ENCODE measurements at regions not wholly inside any gene's neighbourhood (a gene's known extent, or its start where the extent isn't known, plus 50 kb on each side); places are given as distances from the start of the nearest gene placed in this dataset.

DNA sequence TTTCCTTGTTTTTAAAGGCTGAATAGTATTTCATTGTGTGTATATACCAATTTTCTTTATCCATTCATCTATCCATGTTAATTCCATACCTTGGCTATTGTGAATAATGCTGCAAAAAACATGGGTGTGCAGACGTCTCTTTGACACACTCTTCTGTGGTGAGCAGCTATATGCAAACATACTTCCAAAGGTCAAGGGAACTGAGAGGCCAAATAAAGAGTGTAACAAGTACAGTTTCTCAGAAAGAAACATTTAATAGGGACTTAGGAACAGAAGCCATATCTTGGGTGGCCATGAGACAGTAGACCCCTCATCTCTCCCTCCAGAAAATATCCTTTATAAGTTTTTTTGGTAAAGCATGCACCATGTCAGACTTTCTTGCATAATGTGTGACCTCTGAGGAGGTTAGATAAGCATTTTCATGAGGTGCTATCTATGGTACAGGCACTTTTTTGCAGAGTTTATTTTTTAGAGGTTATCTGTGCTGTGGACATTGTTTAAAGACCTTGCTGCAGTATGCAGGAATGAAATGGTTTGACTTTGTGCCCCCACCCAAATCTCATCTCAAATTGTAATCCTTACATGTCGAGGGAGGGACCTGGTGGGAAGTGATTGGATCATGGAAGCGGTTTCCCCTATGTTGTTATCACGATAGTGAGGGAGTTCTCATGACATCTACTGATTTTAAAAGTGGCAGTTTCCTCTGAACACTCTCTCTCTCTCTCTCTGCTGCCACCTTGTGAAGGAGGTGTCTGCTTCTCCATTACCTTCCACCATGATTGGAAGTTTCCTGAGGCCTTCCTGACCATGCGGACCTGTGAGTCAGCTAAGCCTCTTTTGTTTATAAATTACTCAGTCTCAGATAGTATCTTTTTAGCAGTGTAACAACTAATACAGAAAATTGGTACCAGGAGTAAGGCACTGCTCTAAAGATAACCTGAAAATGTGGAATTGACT lies 1202.3 kb downstream of the GALC start:
- no peak for TF ChIP-seq POLR2A (IDR thresholded peaks at IDR 0.05)
- TF ChIP-seq, protein P1, sequence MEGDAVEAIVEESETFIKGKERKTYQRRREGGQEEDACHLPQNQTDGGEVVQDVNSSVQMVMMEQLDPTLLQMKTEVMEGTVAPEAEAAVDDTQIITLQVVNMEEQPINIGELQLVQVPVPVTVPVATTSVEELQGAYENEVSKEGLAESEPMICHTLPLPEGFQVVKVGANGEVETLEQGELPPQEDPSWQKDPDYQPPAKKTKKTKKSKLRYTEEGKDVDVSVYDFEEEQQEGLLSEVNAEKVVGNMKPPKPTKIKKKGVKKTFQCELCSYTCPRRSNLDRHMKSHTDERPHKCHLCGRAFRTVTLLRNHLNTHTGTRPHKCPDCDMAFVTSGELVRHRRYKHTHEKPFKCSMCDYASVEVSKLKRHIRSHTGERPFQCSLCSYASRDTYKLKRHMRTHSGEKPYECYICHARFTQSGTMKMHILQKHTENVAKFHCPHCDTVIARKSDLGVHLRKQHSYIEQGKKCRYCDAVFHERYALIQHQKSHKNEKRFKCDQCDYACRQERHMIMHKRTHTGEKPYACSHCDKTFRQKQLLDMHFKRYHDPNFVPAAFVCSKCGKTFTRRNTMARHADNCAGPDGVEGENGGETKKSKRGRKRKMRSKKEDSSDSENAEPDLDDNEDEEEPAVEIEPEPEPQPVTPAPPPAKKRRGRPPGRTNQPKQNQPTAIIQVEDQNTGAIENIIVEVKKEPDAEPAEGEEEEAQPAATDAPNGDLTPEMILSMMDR (IDR thresholded peaks at IDR 0.05), result peak in 1 of 7 experiments; percentile 21
- H3K36me3 ChIP-seq (replicated peaks in 1 of 2; ENCODE audit: insufficient read depth in 1 of 2, low read depth in 2 of 2), result no peaks in the 10 kb centered on the region
- WGBS, 2 donors, result 69 to 82% methylated on average over 5 of the region's 5 CpGs

DNA sequence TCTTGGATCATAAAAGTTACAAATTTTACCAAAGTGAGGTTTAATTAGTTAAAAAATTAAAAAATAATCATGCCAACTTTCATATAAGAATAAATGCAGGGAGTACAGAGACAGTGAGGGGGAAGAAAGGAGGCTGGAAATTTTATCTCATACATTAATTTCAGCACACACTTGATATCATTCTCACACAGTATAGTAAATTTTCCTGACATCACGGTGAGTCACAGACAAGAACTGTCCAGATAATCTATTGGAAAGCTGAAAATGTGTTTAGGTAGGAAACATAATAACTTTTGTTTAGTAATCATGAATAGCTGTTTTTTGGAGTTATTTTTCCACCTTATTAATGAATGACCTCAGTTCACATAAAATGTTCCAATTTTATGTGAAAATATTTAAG lies 1204.8 kb downstream of the GALC start:
- no peak for ATAC-seq
- DNase-seq, result no peak
- no peak overlapping the region for H3K4me3 ChIP-seq
- no peak overlapping the region for H3K27ac ChIP-seq
- intact Hi-C loops (cut with DNase I), result no loop called here
- no peaks in the 10 kb centered on the region for H3K27me3 ChIP-seq
- TF ChIP-seq, protein P1 (IDR thresholded peaks at IDR 0.05), result no peak
- no peak for TF ChIP-seq POLR2A (IDR thresholded peaks at IDR 0.05)
- no peaks in the 10 kb centered on the region for H3K36me3 ChIP-seq (replicated peaks in 1 of 2; ENCODE audit: insufficient read depth in 1 of 2, low read depth in 2 of 2)
- WGBS, 2 donors, result 67 to 72% methylated on average over 1 of the region's 1 CpG
- no peaks in the 10 kb centered on the region for H3K9me3 ChIP-seq
- no peaks in the 10 kb centered on the region for H3K4me1 ChIP-seq

More for the DNA sequence above, 1202.3 kb downstream of the GALC start:
- no peak for DNase-seq
- H3K4me3 ChIP-seq, result no peak overlapping the region
- no peak for ATAC-seq
- no peak overlapping the region for H3K27ac ChIP-seq
- H3K4me1 ChIP-seq, result no peaks in the 10 kb centered on the region
- H3K27me3 ChIP-seq, result no peaks in the 10 kb centered on the region
- H3K9me3 ChIP-seq, result no peaks in the 10 kb centered on the region
- intact Hi-C loops (cut with DNase I), result no loop called here

DNA sequence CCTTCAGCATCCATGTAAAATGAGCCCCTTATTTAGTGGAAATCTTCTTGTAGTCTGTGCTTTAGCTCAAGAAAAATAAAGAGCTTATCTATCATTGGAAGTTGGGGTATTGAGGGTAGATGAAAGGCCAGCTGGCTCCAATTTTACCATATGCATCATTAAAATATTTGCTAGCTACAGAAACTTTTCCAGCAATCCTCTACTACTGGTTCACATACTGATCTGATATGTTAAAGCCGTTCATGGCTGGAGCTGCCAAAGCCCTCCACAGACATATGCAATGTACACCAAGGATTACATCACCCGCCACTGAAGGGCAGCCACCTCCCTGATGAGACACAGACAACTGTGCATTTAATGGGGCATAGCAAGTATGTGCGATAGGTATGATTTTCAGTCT lies 1205.3 kb downstream of the GALC start:
- Histone ChIP-seq H3K27me3 (no peaks in the 10 kb centered on the region), H3K4me1 (no peaks in the 10 kb centered on the region), H3K36me3 (replicated peaks in 1 of 2; ENCODE audit: insufficient read depth in 1 of 2, low read depth in 2 of 2) (no peaks in the 10 kb centered on the region), H3K27ac (no peak overlapping the region), H3K9me3 (no peaks in the 10 kb centered on the region), H3K4me3 (no peak overlapping the region)
- TF ChIP-seq POLR2A (IDR thresholded peaks at IDR 0.05), result no peak
- TF ChIP-seq, protein P1 (IDR thresholded peaks at IDR 0.05), result no peak
- DNase-seq (no peak), ATAC-seq (no peak)
- 80 to 84% methylated on average over 3 of the region's 3 CpGs for WGBS, 2 donors
- intact Hi-C loops (cut with DNase I), result no loop called here

DNA sequence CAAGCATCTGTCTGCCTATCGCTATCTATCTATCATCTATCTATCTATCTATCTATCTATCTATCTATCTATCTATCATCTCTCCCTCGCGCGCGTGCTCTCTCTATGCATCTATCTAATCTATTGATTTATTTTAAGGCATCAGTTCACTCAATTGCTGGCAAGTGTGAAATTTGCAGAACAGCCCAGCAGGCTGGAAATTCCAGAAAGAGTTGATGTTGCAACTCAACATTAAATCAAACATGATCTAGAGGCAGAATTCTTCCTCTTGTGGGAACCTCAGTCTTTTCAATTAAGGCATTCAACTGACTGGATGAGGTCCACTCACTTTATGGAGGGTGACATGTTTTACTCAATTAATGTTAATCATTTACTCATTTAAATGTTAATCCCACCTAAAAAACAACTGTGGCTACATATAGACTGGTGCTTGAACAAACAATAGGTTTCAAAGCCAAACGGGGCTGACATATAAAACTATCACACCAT lies 1210.8 kb downstream of the GALC start:
- peaks cover 19% of the 10 kb centered on the region for H3K4me1 ChIP-seq
- no peaks in the 10 kb centered on the region for H3K36me3 ChIP-seq (replicated peaks in 1 of 2; ENCODE audit: insufficient read depth in 1 of 2, low read depth in 2 of 2)
- intact Hi-C loops (cut with DNase I), result no loop called here
- no peak for DNase-seq
- ATAC-seq, result no peak
- WGBS, 2 donors, result 74 to 76% methylated on average over 5 to 6 of the region's 6 CpGs
- no peak overlapping the region for H3K4me3 ChIP-seq
- no peak for TF ChIP-seq POLR2A (IDR thresholded peaks at IDR 0.05)
- TF ChIP-seq, protein P1 (IDR thresholded peaks at IDR 0.05), result no peak
- H3K27me3 ChIP-seq, result no peaks in the 10 kb centered on the region
- no peak overlapping the region for H3K27ac ChIP-seq
- H3K9me3 ChIP-seq, result no peaks in the 10 kb centered on the region

Measured in body of pancreas (tissue), 4 donors.